Cardiac muscle cell (in vitro differentiated cells and primary cell): ENCODE measurements at regions not wholly inside any gene's neighbourhood (a gene's known extent, or its start where the extent isn't known, plus 50 kb on each side); places are given as distances from the start of the nearest gene placed in this dataset.

Experiments used
- DNase-seq, 2 donors: peaks; one replicate each; pipeline versions ENCODE4 v3.0.0 to v3.0.0-alpha.2; 2010 to 2017; ENCODE audit warnings: low read depth in 1 of 2, low spot score in 1 of 2
- H3K27ac ChIP-seq: fragments of 200-600 bp; sonication (generic); 2 replicates; pipeline ENCODE4 v1.5.1; 2016
- H3K27me3 ChIP-seq: fragments of 200-600 bp; sonication (generic); 2 replicates; pipeline ENCODE4 v1.6.0; 2016; ENCODE audit warnings: control low read depth
- H3K36me3 ChIP-seq: fragments of 200-600 bp; sonication (generic); 2 replicates; pipeline ENCODE4 v1.5.1; 2016; ENCODE audit warnings: control low read depth
- H3K4me1 ChIP-seq: fragments of 200-600 bp; sonication (generic); 2 replicates; pipeline ENCODE4 v1.8.1; 2017; ENCODE audit warnings: low read depth, mild to moderate bottlenecking, mixed run types
- H3K4me3 ChIP-seq: fragments of 200-600 bp; sonication (generic); 2 replicates; pipeline ENCODE4 v1.5.1; 2016; ENCODE audit warnings: mild to moderate bottlenecking
- H3K9me3 ChIP-seq: fragments of 200-600 bp; sonication (generic); 2 replicates; pipeline ENCODE4 v1.5.1; 2017; ENCODE audit warnings: low read depth, mild to moderate bottlenecking, control low read depth
- CTCF ChIP-seq: IDR thresholded peaks from 2 replicates; pipeline ENCODE4 v1.5.1; 2012; ENCODE audit warnings: low read depth, mild to moderate bottlenecking, low read length

GRCh38 chr20:60096166-60096565 is 137.9 kb downstream of the CDH26 start:
- H3K9me3 ChIP-seq = no peaks in the 10 kb centered on the region
- no peak for DNase-seq
- H3K36me3 ChIP-seq = no peaks in the 10 kb centered on the region
- H3K27ac ChIP-seq = no peak overlapping the region
- H3K27me3 ChIP-seq = no peaks in the 10 kb centered on the region
- no peaks in the 10 kb centered on the region for H3K4me1 ChIP-seq
- no peak overlapping the region for H3K4me3 ChIP-seq
- TF ChIP-seq CTCF = no peak

- Histone ChIP-seq H3K4me3 (no peak overlapping the region), H3K4me1 (no peaks in the 10 kb centered on the region), H3K27me3 (no peaks in the 10 kb centered on the region), H3K27ac (no peak overlapping the region), H3K9me3 (no peaks in the 10 kb centered on the region), H3K36me3 (no peaks in the 10 kb centered on the region)
- DNase-seq = no peak
- no peak for TF ChIP-seq CTCF
Observed at GRCh38 chr20:60097285-60097684, 139.1 kb downstream of the CDH26 start.

- no peak for TF ChIP-seq CTCF
- Histone ChIP-seq H3K4me3 (no peak overlapping the region), H3K36me3 (no peaks in the 10 kb centered on the region), H3K4me1 (no peaks in the 10 kb centered on the region), H3K27me3 (no peaks in the 10 kb centered on the region), H3K9me3 (no peaks in the 10 kb centered on the region), H3K27ac (no peak overlapping the region)
- no peak for DNase-seq
Observed at GRCh38 chr20:60100780-60101179, 142.6 kb downstream of the CDH26 start.

- Histone ChIP-seq H3K9me3 (no peaks in the 10 kb centered on the region), H3K27me3 (no peaks in the 10 kb centered on the region), H3K4me1 (no peaks in the 10 kb centered on the region), H3K4me3 (no peak overlapping the region), H3K27ac (no peak overlapping the region), H3K36me3 (no peaks in the 10 kb centered on the region)
- TF ChIP-seq CTCF = no peak
- DNase-seq = no peak
Observed at GRCh38 chr20:60101201-60101890, 143.1 kb downstream of the CDH26 start.

- no peaks in the 10 kb centered on the region for H3K4me1 ChIP-seq
- no peak overlapping the region for H3K27ac ChIP-seq
- no peaks in the 10 kb centered on the region for H3K9me3 ChIP-seq
- TF ChIP-seq CTCF = no peak
- DNase-seq = no peak
- no peaks in the 10 kb centered on the region for H3K36me3 ChIP-seq
- no peaks in the 10 kb centered on the region for H3K27me3 ChIP-seq
- H3K4me3 ChIP-seq = no peak overlapping the region
Observed at GRCh38 chr20:60101891-60102281, 143.7 kb downstream of the CDH26 start.

- no peak for TF ChIP-seq CTCF
- Histone ChIP-seq H3K9me3 (no peaks in the 10 kb centered on the region), H3K4me3 (no peak overlapping the region), H3K4me1 (no peaks in the 10 kb centered on the region), H3K27ac (no peak overlapping the region), H3K36me3 (no peaks in the 10 kb centered on the region), H3K27me3 (no peaks in the 10 kb centered on the region)
- no peak for DNase-seq
Observed at GRCh38 chr20:60102665-60103210, 144.5 kb downstream of the CDH26 start.
